Muscle of leg (tissue), 3 donors: ENCODE measurements at regions not wholly inside any gene's neighbourhood (a gene's known extent, or its start where the extent isn't known, plus 50 kb on each side); places are given as distances from the start of the nearest gene placed in this dataset.

Experiments
- DNase-seq: peaks from one replicate; pipeline ENCODE4 v3.0.0; 2013
- H3K27ac ChIP-seq: one replicate; pipeline ENCODE4 v1.5.1; 2013; ENCODE audit warnings: mild to moderate bottlenecking, low read length, control low read depth
- H3K27me3 ChIP-seq: one replicate; pipeline ENCODE4 v1.6.1; 2013; ENCODE audit warnings: low read length; ENCODE audit not compliant: control insufficient read depth, insufficient read depth
- H3K36me3 ChIP-seq: one replicate; pipeline ENCODE4 v1.6.1; 2013; ENCODE audit warnings: low read length; ENCODE audit not compliant: control insufficient read depth, insufficient read depth
- H3K4me1 ChIP-seq: one replicate; pipeline ENCODE4 v1.6.1; 2013; ENCODE audit warnings: low read length; ENCODE audit not compliant: control insufficient read depth, insufficient read depth
- H3K4me3 ChIP-seq: one replicate; pipeline ENCODE4 v1.5.1; 2013; ENCODE audit warnings: low read length, control low read depth
- H3K9me3 ChIP-seq: replicated peaks from 2 replicates; pipeline ENCODE4 v1.6.1; 2013; ENCODE audit warnings: low read depth, low read length; ENCODE audit not compliant: control insufficient read depth
- WGBS: methylation state at CpG from one replicate; pipeline ENCODE4 v1.1.5; 2013; ENCODE audit warnings: missing lambda C conversion rate; ENCODE audit not compliant: insufficient coverage; 5-methylcytosine and 5-hydroxymethylcytosine counted together

DNA sequence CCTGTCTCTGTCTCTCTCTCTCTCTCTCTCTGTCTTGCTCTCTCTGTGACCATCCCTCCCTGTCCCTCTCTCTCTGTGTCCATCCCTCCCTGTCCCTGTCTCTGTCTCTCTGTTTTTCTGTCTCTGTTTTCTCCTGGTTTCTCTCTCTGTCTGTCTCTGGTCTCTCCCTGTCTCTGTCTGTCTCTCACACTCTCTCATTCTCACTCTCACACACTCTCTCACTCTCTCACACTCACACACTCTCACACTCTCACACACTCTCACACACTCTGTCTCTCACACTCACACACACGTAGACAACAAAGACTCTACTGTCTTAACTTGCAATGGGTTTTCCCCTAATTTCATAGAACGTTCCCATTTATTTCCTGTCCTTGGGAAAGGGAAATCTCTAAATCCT lies 299.5 kb downstream of the FOXL1 start:
- no peaks in the 10 kb centered on the region for H3K36me3 ChIP-seq
- H3K4me1 ChIP-seq = peaks cover 28% of the 10 kb centered on the region
- no peak overlapping the region for H3K27ac ChIP-seq
- no peak overlapping the region for H3K4me3 ChIP-seq
- peaks cover 62% of the 10 kb centered on the region for H3K27me3 ChIP-seq
- peaks cover 4% of the 10 kb centered on the region for H3K9me3 ChIP-seq
- 29% methylated on average over 1 of the region's 2 CpGs for WGBS
- DNase-seq = no peak

DNA sequence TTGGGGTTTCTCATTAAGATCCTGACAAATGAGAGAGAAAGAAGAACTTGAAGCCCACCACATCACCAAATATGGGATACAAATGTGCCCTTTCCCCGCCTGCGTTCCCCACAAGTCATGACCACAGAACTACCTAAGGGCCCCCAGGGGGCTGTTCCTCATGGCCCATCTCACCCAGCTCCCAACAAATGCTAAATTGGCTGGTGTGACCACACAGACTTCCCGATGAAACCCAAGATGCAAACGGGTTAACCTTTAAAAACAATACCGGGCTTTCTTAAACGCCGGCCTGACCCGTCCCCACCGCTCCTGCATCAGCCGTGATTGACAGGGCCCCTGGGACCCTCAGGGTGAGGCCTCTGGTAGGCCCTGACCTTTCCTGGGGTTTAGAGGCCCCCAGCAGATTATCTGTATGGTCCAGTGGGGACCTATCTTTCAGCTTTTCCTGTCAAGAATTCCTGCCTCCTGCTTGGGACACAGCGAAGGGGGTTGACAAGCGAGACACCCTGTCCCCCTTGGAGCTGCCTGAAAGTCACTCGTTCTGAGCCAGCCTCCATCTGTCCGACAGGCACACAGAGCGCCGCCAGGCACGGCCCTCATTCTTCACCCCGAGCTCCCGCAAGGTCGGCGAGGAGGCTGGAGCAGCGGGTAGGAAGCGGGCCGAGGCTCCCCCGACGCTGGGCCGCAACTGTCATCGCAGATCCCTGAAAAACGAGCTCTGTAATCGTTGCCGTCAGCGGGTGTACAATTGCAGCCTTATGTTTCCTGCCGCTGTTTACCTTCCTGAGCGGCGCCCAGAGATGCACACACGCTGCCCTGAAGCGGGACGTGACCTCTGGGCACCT lies 300.1 kb downstream of the FOXL1 start:
- H3K27ac ChIP-seq = no peak overlapping the region
- H3K27me3 ChIP-seq = peaks cover 62% of the 10 kb centered on the region
- DNase-seq = peak; percentile 30
- H3K4me3 ChIP-seq = no peak overlapping the region
- H3K4me1 ChIP-seq = peaks cover 31% of the 10 kb centered on the region
- 20% methylated on average over 36 of the region's 38 CpGs for WGBS
- no peaks in the 10 kb centered on the region for H3K9me3 ChIP-seq
- no peaks in the 10 kb centered on the region for H3K36me3 ChIP-seq

- Histone ChIP-seq H3K27ac (no peak overlapping the region), H3K4me3 (no peak overlapping the region), H3K9me3 (no peaks in the 10 kb centered on the region), H3K27me3 (peaks cover 69% of the 10 kb centered on the region), H3K36me3 (no peaks in the 10 kb centered on the region), H3K4me1 (peaks cover 39% of the 10 kb centered on the region)
- WGBS = 85% methylated on average over 9 of the region's 11 CpGs
- no peak for DNase-seq
Observed at GRCh38 chr16:86879268-86879667, 300.9 kb downstream of the FOXL1 start.

DNA sequence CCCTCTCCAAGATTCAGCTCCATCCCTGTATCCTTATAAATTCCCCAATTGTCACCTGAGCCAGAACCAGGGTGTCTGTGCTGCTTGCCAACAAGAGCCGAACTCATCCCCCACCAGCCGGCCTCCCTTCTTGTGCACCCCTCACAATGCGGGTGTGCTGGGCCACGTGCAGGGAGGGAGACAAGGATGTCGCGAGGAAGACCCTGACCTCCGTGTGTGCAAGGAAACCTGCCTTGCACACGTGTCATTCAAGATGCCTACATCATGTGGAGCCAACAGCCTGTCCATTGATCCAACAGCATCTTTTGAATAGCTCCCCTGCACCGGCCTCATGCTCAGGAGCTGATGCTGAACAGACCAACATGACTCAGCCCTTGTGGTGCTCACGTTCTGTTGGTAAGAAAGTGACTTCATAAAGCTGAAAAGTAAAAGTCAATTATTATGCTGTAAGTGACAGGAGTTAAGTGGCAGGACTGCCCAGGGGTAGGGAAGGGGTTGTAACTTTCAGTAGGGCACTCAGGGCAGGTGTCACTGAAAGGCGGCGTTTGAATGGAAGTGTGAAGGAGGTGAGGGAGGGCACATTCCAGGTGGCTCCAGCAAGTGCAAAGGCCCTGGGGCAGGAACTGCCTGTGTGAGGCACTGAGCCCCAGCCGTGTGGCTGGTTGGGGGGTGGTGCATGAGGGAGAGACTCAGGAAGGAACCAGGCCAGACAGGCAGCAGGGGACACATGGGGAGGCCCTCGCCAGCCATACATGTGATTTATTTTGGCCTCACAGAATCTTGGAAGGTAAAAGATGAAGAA lies 302.2 kb downstream of the FOXL1 start:
- WGBS = 77% methylated on average over 14 of the region's 14 CpGs

DNA sequence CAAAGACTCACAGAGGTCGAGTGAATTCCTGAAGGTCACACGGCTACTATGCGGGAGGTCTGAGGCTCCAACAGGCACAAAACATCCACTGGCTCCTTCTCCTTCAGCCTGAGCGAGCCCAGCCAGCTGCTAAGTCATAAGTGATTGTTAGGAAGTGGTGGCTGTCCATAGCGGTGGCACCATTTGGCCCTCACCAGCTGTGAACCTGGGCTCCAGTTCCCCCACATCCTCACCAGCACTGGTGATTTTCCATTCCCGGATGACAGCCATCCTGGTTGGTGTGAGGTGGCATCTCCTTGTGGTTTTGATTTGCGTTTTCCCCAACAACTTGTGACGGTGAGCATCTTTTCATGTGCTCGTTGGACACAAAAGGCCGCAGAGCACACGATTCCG lies 302.8 kb downstream of the FOXL1 start:
- H3K27ac ChIP-seq = no peak overlapping the region
- H3K4me3 ChIP-seq = no peak overlapping the region
- no peaks in the 10 kb centered on the region for H3K36me3 ChIP-seq
- H3K4me1 ChIP-seq = peaks cover 45% of the 10 kb centered on the region
- peaks cover 71% of the 10 kb centered on the region for H3K27me3 ChIP-seq
- H3K9me3 ChIP-seq = no peaks in the 10 kb centered on the region
- 60% methylated on average over 9 of the region's 12 CpGs for WGBS
- DNase-seq = no peak

More for the DNA sequence above, 302.2 kb downstream of the FOXL1 start:
- Histone ChIP-seq H3K4me3 (no peak overlapping the region), H3K4me1 (peaks cover 45% of the 10 kb centered on the region), H3K9me3 (no peaks in the 10 kb centered on the region), H3K27me3 (peaks cover 74% of the 10 kb centered on the region), H3K27ac (no peak overlapping the region), H3K36me3 (no peaks in the 10 kb centered on the region)
- no peak for DNase-seq

GRCh38 chr16:86881861-86882273 lies 303.5 kb downstream of the FOXL1 start:
- Histone ChIP-seq H3K9me3 (no peaks in the 10 kb centered on the region), H3K27ac (no peak overlapping the region), H3K4me1 (peaks cover 45% of the 10 kb centered on the region), H3K27me3 (peaks cover 67% of the 10 kb centered on the region), H3K36me3 (no peaks in the 10 kb centered on the region), H3K4me3 (no peak overlapping the region)
- peak; percentile 76 for DNase-seq
- 9% methylated on average over 7 of the region's 15 CpGs for WGBS

- Histone ChIP-seq H3K36me3 (no peaks in the 10 kb centered on the region), H3K27ac (no peak overlapping the region), H3K9me3 (no peaks in the 10 kb centered on the region), H3K27me3 (peaks cover 64% of the 10 kb centered on the region), H3K4me3 (no peak overlapping the region), H3K4me1 (peaks cover 45% of the 10 kb centered on the region)
- 52% methylated on average over 6 of the region's 6 CpGs for whole genome bisulfite sequencing
- peak; percentile 71 for DNase-seq
Observed at GRCh38 chr16:86882586-86883280, 304.4 kb downstream of the FOXL1 start.

- no peak for DNase-seq
- 39% methylated on average over 12 of the region's 14 CpGs for WGBS
- Histone ChIP-seq H3K27me3 (peaks cover 59% of the 10 kb centered on the region), H3K27ac (no peak overlapping the region), H3K36me3 (no peaks in the 10 kb centered on the region), H3K4me1 (peaks cover 39% of the 10 kb centered on the region), H3K9me3 (no peaks in the 10 kb centered on the region), H3K4me3 (no peak overlapping the region)
Observed at GRCh38 chr16:86883583-86884389, 305.4 kb downstream of the FOXL1 start.

DNA sequence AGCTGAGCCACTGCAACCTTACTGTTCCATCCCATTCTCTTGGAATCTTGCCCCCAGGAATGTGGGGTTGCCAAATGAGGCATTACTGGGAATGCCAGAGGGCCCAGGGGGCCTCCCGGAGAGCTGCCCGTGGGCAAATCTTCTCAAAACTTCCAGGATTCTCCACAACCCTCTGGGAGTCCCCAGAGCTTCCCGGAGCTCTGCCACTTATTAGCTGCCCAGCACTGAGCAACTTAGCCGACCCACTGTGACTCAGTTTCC lies 306.0 kb downstream of the FOXL1 start:
- no peak overlapping the region for H3K27ac ChIP-seq
- H3K36me3 ChIP-seq = no peaks in the 10 kb centered on the region
- peaks cover 36% of the 10 kb centered on the region for H3K4me1 ChIP-seq
- no peak overlapping the region for H3K4me3 ChIP-seq
- H3K27me3 ChIP-seq = peaks cover 53% of the 10 kb centered on the region
- no peaks in the 10 kb centered on the region for H3K9me3 ChIP-seq
- 51% methylated on average over 4 of the region's 4 CpGs for WGBS
- no peak for DNase-seq
